ENCODE measurements at regions not wholly inside any gene's neighbourhood (a gene's known extent, or its start where the extent isn't known, plus 50 kb on each side); places are given as distances from the start of the nearest gene placed in this dataset.

DNA sequence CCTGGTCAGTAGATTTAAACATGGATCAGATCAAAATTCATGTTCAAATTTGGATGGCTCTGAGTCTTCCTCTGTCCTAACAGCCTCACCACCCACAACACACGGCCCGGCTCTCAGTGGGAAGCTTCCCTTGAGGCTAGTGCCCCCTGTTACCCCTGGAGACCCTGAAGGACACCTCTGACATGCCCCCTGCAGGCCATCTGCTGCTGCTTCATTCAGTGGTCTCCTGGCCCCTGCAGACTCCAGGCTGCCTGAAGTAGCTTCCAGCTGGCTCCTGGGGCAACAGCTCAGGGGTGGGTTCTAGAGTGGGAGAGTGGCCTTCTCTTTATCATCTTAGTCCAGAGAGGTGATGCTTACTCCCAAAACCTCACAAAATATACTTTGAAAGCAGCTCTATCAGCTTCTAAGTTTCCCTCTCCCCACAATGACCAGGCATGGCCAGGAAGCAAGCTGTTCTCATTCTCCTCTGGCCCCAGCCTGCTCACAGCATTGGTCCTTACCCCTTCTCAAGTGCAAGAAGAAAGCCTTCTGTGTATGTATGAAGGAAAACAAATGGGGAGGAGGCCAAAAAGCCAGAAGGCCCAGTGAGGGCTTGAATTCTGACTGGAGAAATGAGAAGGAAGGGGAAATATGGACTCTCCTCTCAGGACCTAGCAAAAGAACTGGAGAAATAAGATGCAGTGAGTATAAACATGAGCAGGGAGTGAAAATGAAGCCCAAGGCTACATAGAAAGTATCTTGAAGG lies 189.6 kb upstream of the INHBA start:
- H3K9me3 ChIP-seq (replicated peaks) = no peaks in the 10 kb centered on the region
- no peaks in the 10 kb centered on the region for H3K36me3 ChIP-seq
- H3K4me3 ChIP-seq = no peak overlapping the region
- intact Hi-C loops (cut with micrococcal nuclease) = no loop called here
- no peak for DNase-seq
- peak overlapping the region; percentile 57 for H3K27ac ChIP-seq (replicated peaks)
- peaks cover under 1% of the 10 kb centered on the region for H3K4me1 ChIP-seq
- peaks cover 11% of the 10 kb centered on the region for H3K27me3 ChIP-seq (ENCODE audit: low read depth)
- TF ChIP-seq, protein P1, sequence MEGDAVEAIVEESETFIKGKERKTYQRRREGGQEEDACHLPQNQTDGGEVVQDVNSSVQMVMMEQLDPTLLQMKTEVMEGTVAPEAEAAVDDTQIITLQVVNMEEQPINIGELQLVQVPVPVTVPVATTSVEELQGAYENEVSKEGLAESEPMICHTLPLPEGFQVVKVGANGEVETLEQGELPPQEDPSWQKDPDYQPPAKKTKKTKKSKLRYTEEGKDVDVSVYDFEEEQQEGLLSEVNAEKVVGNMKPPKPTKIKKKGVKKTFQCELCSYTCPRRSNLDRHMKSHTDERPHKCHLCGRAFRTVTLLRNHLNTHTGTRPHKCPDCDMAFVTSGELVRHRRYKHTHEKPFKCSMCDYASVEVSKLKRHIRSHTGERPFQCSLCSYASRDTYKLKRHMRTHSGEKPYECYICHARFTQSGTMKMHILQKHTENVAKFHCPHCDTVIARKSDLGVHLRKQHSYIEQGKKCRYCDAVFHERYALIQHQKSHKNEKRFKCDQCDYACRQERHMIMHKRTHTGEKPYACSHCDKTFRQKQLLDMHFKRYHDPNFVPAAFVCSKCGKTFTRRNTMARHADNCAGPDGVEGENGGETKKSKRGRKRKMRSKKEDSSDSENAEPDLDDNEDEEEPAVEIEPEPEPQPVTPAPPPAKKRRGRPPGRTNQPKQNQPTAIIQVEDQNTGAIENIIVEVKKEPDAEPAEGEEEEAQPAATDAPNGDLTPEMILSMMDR (IDR thresholded peaks at IDR 0.05; ENCODE audit: borderline replicate concordance) = no peak

DNA sequence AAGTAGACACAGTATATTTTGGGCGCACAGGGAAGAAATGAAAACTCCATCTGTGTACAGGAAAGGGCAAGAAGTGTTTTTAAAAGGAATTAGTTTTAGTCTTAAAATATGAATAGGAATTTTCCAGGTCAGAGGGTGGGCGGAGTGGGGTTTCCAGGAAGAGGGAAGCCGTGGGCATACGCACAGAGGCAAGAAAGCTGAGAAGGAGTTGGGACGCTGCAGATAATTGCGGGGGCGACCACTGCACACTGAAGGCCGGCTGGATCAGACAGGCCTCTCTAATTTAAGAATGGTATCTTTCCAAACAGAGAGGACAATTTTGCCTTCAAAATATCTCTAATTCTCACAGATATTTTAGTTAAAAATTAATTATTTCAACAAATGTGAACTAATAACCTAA lies 189.1 kb upstream of the INHBA start:
- TF ChIP-seq, protein P1 (IDR thresholded peaks at IDR 0.05; ENCODE audit: borderline replicate concordance) = no peak
- peak overlapping the region; percentile 57 for H3K27ac ChIP-seq (replicated peaks)
- H3K4me1 ChIP-seq = peaks cover 6% of the 10 kb centered on the region
- H3K4me3 ChIP-seq = no peak overlapping the region
- no peaks in the 10 kb centered on the region for H3K36me3 ChIP-seq
- intact Hi-C loops (cut with micrococcal nuclease) = no loop called here
- H3K27me3 ChIP-seq (ENCODE audit: low read depth) = peaks cover 15% of the 10 kb centered on the region
- DNase-seq = no peak
- H3K9me3 ChIP-seq (replicated peaks) = no peaks in the 10 kb centered on the region

- Histone ChIP-seq H3K4me3 (no peak overlapping the region), H3K9me3 (replicated peaks) (no peaks in the 10 kb centered on the region), H3K4me1 (peaks cover 16% of the 10 kb centered on the region), H3K27me3 (ENCODE audit: low read depth) (peaks cover 19% of the 10 kb centered on the region), H3K36me3 (no peaks in the 10 kb centered on the region), H3K27ac (replicated peaks) (peak overlapping the region; percentile 57)
- TF ChIP-seq, protein P1 (IDR thresholded peaks at IDR 0.05; ENCODE audit: borderline replicate concordance) = no peak
- intact Hi-C loops (cut with micrococcal nuclease) = no loop called here
- peak; percentile 36 for DNase-seq
Observed at GRCh38 chr7:41890631-41891274, 187.9 kb upstream of the INHBA start.

DNA sequence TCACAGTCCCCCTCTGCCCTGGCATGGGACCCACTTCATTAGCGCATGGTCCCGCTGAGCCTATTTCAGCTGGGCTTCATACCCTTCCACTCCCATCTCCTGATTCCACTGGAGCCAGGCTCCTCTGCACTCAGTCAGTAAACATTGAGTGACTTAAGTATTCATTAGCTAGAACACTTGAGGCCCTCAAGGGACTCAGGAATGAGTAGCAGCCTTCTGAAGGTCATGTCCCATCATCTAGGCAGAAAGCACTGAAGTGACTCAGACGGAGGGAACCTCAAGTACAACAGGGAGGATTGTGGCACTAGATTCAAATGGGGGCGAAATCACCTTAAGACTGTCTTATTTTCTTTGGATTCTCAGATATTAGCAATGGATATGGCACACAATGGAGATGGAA lies 186.6 kb upstream of the INHBA start:
- Histone ChIP-seq H3K36me3 (no peaks in the 10 kb centered on the region), H3K4me1 (peaks cover 16% of the 10 kb centered on the region), H3K4me3 (no peak overlapping the region), H3K9me3 (replicated peaks) (no peaks in the 10 kb centered on the region), H3K27ac (replicated peaks) (no peak overlapping the region), H3K27me3 (ENCODE audit: low read depth) (peaks cover 31% of the 10 kb centered on the region)
- DNase-seq = no peak
- intact Hi-C loops (cut with micrococcal nuclease) = no loop called here
- TF ChIP-seq, protein P1 (IDR thresholded peaks at IDR 0.05; ENCODE audit: borderline replicate concordance) = no peak

- TF ChIP-seq, protein P1 (IDR thresholded peaks at IDR 0.05; ENCODE audit: borderline replicate concordance) = no peak
- H3K4me3 ChIP-seq = no peak overlapping the region
Observed at GRCh38 chr7:41889040-41889439, 186.2 kb upstream of the INHBA start.

More at GRCh38 chr7:41889040-41889439, 186.2 kb upstream of the INHBA start:
- H3K36me3 ChIP-seq = no peaks in the 10 kb centered on the region
- intact Hi-C loops (cut with micrococcal nuclease) = no loop called here
- peaks cover 16% of the 10 kb centered on the region for H3K4me1 ChIP-seq
- peaks cover 36% of the 10 kb centered on the region for H3K27me3 ChIP-seq (ENCODE audit: low read depth)
- H3K9me3 ChIP-seq (replicated peaks) = no peaks in the 10 kb centered on the region
- no peak for DNase-seq
- no peak overlapping the region for H3K27ac ChIP-seq (replicated peaks)
